Ishikawa (cell line): ENCODE measurements at regions not wholly inside any gene's neighbourhood (a gene's known extent, or its start where the extent isn't known, plus 50 kb on each side); places are given as distances from the start of the nearest gene placed in this dataset.

Source experiments
- CEBPB ChIP-seq: IDR thresholded peaks from 2 replicates; pipeline ENCODE4 v1.6.1; 2012
- EP300 ChIP-seq: IDR thresholded peaks from 2 replicates; pipeline ENCODE4 v1.6.1; 2012; ENCODE audit warnings: borderline replicate concordance
- MAX ChIP-seq: IDR thresholded peaks from 2 replicates; pipeline ENCODE4 v1.6.1; 2012
- RAD21 ChIP-seq: IDR thresholded peaks from 2 replicates; pipeline ENCODE4 v1.6.1; 2012; ENCODE audit warnings: low read depth
- REST ChIP-seq: IDR thresholded peaks from 2 replicates; pipeline ENCODE4 v1.6.1; 2012; ENCODE audit warnings: low read depth, mild to moderate bottlenecking
- TAF1 ChIP-seq: IDR thresholded peaks from 2 replicates; pipeline ENCODE4 v1.6.1; 2012; ENCODE audit warnings: low read depth, mild to moderate bottlenecking
- TCF12 ChIP-seq: IDR thresholded peaks from 2 replicates; pipeline ENCODE4 v1.6.1; 2012; ENCODE audit warnings: low read depth

- no peak for TF ChIP-seq MAX
- TF ChIP-seq TAF1: no peak
- TF ChIP-seq RAD21: no peak
- no peak for TF ChIP-seq REST
- TF ChIP-seq EP300: no peak
- no peak for TF ChIP-seq CEBPB
- no peak for TF ChIP-seq TCF12
These were observed 139.3 kb downstream of the ELAPOR2 start for GRCh38 chr7:86920154-86920553.
